Trophoblast cell (in vitro differentiated cells and primary cell): ENCODE measurements at regions not wholly inside any gene's neighbourhood (a gene's known extent, or its start where the extent isn't known, plus 50 kb on each side); places are given as distances from the start of the nearest gene placed in this dataset.

Source experiments
- DNase-seq, 2 donors: peaks; one replicate each; pipeline ENCODE4 v3.0.0-alpha.2; 2016
- H2AFZ ChIP-seq: 2 replicates; pipeline ENCODE4 v1.6.1; 2013; ENCODE audit warnings: low read length, moderate library complexity, mild to moderate bottlenecking; ENCODE audit not compliant: insufficient read depth, poor library complexity
- H2AK5ac ChIP-seq: 2 replicates; pipeline ENCODE4 v1.6.1; 2013; ENCODE audit warnings: mild to moderate bottlenecking, low read length
- H2BK120ac ChIP-seq: 2 replicates; pipeline ENCODE4 v1.6.1; 2013; ENCODE audit warnings: low read length, mild to moderate bottlenecking, moderate library complexity; ENCODE audit not compliant: insufficient read depth, poor library complexity
- H2BK12ac ChIP-seq: 2 replicates; pipeline ENCODE4 v1.6.1; 2013; ENCODE audit warnings: mild to moderate bottlenecking, low read length, moderate library complexity
- H2BK5ac ChIP-seq: 2 replicates; pipeline ENCODE4 v1.6.1; 2013; ENCODE audit warnings: low read length, low read depth, moderate library complexity, mild to moderate bottlenecking; ENCODE audit not compliant: poor library complexity
- H3K14ac ChIP-seq: 2 replicates; pipeline ENCODE4 v1.6.1; 2013; ENCODE audit warnings: mild to moderate bottlenecking, low read length
- H3K18ac ChIP-seq: 2 replicates; pipeline ENCODE4 v1.6.1; 2013; ENCODE audit warnings: mild to moderate bottlenecking, low read length
- H3K23ac ChIP-seq: 2 replicates; pipeline ENCODE4 v1.6.1; 2013; ENCODE audit warnings: low read length
- H3K27ac ChIP-seq: 2 replicates; pipeline ENCODE4 v1.5.1; 2013; ENCODE audit warnings: low read depth, mild to moderate bottlenecking, inconsistent platforms, low read length, moderate library complexity
- H3K27me3 ChIP-seq: 2 replicates; pipeline ENCODE4 v1.6.1; 2013; ENCODE audit warnings: inconsistent platforms, mild to moderate bottlenecking, low read length, moderate library complexity; ENCODE audit not compliant: insufficient read depth
- H3K36me3 ChIP-seq, 2 experiments: 1 replicate in 1 of 2; 2 replicates in 1 of 2; pipeline ENCODE4 v1.6.1; 2013; ENCODE audit warnings: low read length in 2 of 2, mild to moderate bottlenecking in 2 of 2, moderate library complexity in 1 of 2; ENCODE audit not compliant: insufficient read depth in 2 of 2, control insufficient read depth in 1 of 2
- H3K4ac ChIP-seq: 2 replicates; pipeline ENCODE4 v1.6.1; 2013; ENCODE audit warnings: low read depth, mild to moderate bottlenecking, low read length, moderate library complexity
- H3K4me1 ChIP-seq, 2 experiments: 1 replicate in 1 of 2; 2 replicates in 1 of 2; pipeline ENCODE4 v1.6.1; 2013; ENCODE audit warnings: low read length in 2 of 2, mild to moderate bottlenecking in 2 of 2, moderate library complexity in 1 of 2; ENCODE audit not compliant: insufficient read depth in 2 of 2, control insufficient read depth in 1 of 2
- H3K4me2 ChIP-seq: 2 replicates; pipeline ENCODE4 v1.6.1; 2013; ENCODE audit warnings: inconsistent platforms, mild to moderate bottlenecking, low read length, moderate library complexity
- H3K4me3 ChIP-seq: 2 replicates; pipeline ENCODE4 v1.5.1; 2013; ENCODE audit warnings: mild to moderate bottlenecking, low read depth, low read length, inconsistent platforms
- H3K79me1 ChIP-seq: one replicate; pipeline ENCODE4 v1.6.1; 2013; ENCODE audit warnings: low read length
- H3K79me2 ChIP-seq: 2 replicates; pipeline ENCODE4 v1.6.1; 2013; ENCODE audit warnings: low read length, mild to moderate bottlenecking; ENCODE audit not compliant: control insufficient read depth, insufficient read depth, poor library complexity
- H3K9ac ChIP-seq: 2 replicates; pipeline ENCODE4 v1.6.1; 2013; ENCODE audit warnings: mild to moderate bottlenecking, low read length
- H3K9me3 ChIP-seq: 2 replicates; pipeline ENCODE4 v1.6.1; 2013; ENCODE audit warnings: low read depth, mild to moderate bottlenecking, control low read depth, inconsistent platforms, low read length; ENCODE audit not compliant: insufficient read depth
- H4K12ac ChIP-seq: 2 replicates; pipeline ENCODE4 v1.6.1; 2013; ENCODE audit warnings: low read depth, mild to moderate bottlenecking, low read length, moderate library complexity
- H4K8ac ChIP-seq: 2 replicates; pipeline ENCODE4 v1.6.1; 2013; ENCODE audit warnings: low read depth, mild to moderate bottlenecking, low read length, moderate library complexity
- H4K91ac ChIP-seq: one replicate; pipeline ENCODE4 v1.6.1; 2013; ENCODE audit warnings: low read depth, mild to moderate bottlenecking, low read length, moderate library complexity
- WGBS: extraction: QIAGEN DNeasy Blood & Tissue Kit; methylation state at CpG from one replicate; pipeline ENCODE4 v1.1.7; 2013; ENCODE audit warnings: missing lambda C conversion rate; ENCODE audit not compliant: insufficient read length, insufficient coverage; ENCODE audit errors: extremely low coverage; 5-methylcytosine and 5-hydroxymethylcytosine counted together

DNA sequence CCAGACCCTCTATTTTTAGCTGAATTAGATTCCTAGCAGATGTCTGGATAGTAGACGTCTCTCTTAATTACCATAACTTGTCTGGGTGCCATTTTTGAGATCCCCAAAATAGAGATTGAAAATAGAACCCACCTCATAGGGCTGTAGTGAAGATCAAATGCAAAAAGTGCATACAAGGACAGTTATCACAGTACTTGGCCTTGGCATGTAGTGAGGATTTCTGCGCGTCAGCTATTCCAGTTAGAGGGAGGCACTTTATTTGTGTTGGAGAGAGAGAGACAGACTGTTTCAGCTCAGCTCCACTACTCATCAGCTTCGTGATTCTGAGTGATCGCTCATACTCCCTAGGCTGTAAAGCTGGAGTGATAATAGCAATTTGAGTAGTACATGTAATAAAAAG is 59.6 kb upstream of the CDH13 start:
- H3K27ac ChIP-seq, result no peak overlapping the region
- no peak overlapping the region for H3K14ac ChIP-seq
- no peak overlapping the region for H4K12ac ChIP-seq
- no peak overlapping the region for H3K18ac ChIP-seq
- H4K91ac ChIP-seq, result no peak overlapping the region
- H3K9ac ChIP-seq, result no peak overlapping the region
- no peak overlapping the region for H3K4ac ChIP-seq
- no peaks in the 10 kb centered on the region for H3K79me1 ChIP-seq
- no CpG with 5 or more reads among the region's 5 CpGs for WGBS
- H3K79me2 ChIP-seq, result no peaks in the 10 kb centered on the region
- DNase-seq, result no peak
- no peak overlapping the region for H4K8ac ChIP-seq
- H3K36me3 ChIP-seq, result no peaks in the 10 kb centered on the region
- H2BK120ac ChIP-seq, result no peak overlapping the region
- H3K23ac ChIP-seq, result no peak overlapping the region
- H3K9me3 ChIP-seq, result no peaks in the 10 kb centered on the region
- no peaks in the 10 kb centered on the region for H3K27me3 ChIP-seq
- no peaks in the 10 kb centered on the region for H3K4me1 ChIP-seq
- H3K4me3 ChIP-seq, result no peak overlapping the region
- no peak overlapping the region for H2AFZ ChIP-seq
- H2BK5ac ChIP-seq, result no peak overlapping the region
- no peak overlapping the region for H2AK5ac ChIP-seq
- H3K4me2 ChIP-seq, result no peak overlapping the region
- H2BK12ac ChIP-seq, result no peak overlapping the region

DNA sequence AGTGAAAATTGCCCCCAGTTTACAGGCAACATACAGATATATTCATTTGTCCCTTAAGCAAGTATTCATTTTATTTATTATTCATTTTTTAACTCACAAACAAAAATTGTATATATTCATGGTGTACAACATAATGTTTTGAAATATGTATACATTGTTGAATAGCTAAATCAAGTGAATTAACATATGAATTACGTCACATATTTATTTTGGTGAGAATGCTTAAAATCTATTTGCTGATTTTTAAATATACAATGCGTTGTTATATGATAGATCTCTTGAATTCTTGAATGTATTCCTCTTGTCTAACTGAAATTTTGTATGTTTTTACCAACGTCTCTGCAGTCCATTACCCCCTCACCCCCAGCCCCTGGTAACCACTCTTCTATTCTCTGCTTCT is 63.4 kb upstream of the CDH13 start:
- H3K9ac ChIP-seq, result no peak overlapping the region
- no peak overlapping the region for H3K4me2 ChIP-seq
- H3K9me3 ChIP-seq, result no peaks in the 10 kb centered on the region
- no peaks in the 10 kb centered on the region for H3K36me3 ChIP-seq
- H3K27ac ChIP-seq, result no peak overlapping the region
- no peak for DNase-seq
- no peak overlapping the region for H4K12ac ChIP-seq
- no peak overlapping the region for H3K14ac ChIP-seq
- no peak overlapping the region for H2BK12ac ChIP-seq
- no peak overlapping the region for H2BK5ac ChIP-seq
- H2AFZ ChIP-seq, result no peak overlapping the region
- H3K4me1 ChIP-seq, result no peaks in the 10 kb centered on the region
- no peak overlapping the region for H4K8ac ChIP-seq
- no peak overlapping the region for H2AK5ac ChIP-seq
- no peak overlapping the region for H2BK120ac ChIP-seq
- no peak overlapping the region for H3K4ac ChIP-seq
- no peak overlapping the region for H3K23ac ChIP-seq
- no peaks in the 10 kb centered on the region for H3K79me1 ChIP-seq
- H3K18ac ChIP-seq, result no peak overlapping the region
- H3K79me2 ChIP-seq, result no peaks in the 10 kb centered on the region
- H4K91ac ChIP-seq, result no peak overlapping the region
- no peaks in the 10 kb centered on the region for H3K27me3 ChIP-seq
- WGBS, result no CpG with 5 or more reads among the region's 3 CpGs
- no peak overlapping the region for H3K4me3 ChIP-seq

DNA sequence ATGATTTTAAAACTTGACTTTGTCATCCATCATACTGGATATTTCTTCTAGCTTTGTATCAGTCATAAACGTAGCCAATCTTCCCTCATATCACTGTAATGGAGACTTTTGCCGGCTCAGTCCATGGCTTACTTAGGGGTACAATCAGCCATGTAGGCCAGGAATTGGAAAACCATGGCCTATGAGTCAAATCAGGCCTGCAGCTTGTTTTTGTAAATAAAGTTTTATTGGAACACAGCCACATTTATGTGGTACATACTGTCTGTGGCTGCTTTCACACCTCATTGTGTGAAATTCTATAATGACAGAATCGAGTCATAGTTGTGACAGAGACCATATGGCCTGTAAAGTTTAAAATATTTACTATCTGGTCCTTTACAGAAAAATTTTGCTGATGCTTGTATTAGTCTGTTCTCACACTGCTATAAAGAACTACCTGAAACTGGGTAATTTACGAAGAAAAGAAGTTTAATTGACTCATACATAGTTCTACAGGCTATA is 64.5 kb upstream of the CDH13 start:
- no peaks in the 10 kb centered on the region for H3K4me1 ChIP-seq
- no CpG with 5 or more reads among the region's 4 CpGs for WGBS
- no peak overlapping the region for H3K27ac ChIP-seq
- no peak overlapping the region for H3K18ac ChIP-seq
- no peaks in the 10 kb centered on the region for H3K9me3 ChIP-seq
- no peaks in the 10 kb centered on the region for H3K79me1 ChIP-seq
- H3K9ac ChIP-seq, result no peak overlapping the region
- H2AK5ac ChIP-seq, result no peak overlapping the region
- H2AFZ ChIP-seq, result no peak overlapping the region
- no peak overlapping the region for H4K91ac ChIP-seq
- no peaks in the 10 kb centered on the region for H3K79me2 ChIP-seq
- no peak overlapping the region for H2BK12ac ChIP-seq
- H3K4me3 ChIP-seq, result no peak overlapping the region
- no peaks in the 10 kb centered on the region for H3K36me3 ChIP-seq
- no peaks in the 10 kb centered on the region for H3K27me3 ChIP-seq
- no peak for DNase-seq
- no peak overlapping the region for H4K12ac ChIP-seq
- no peak overlapping the region for H3K14ac ChIP-seq
- no peak overlapping the region for H4K8ac ChIP-seq
- no peak overlapping the region for H2BK120ac ChIP-seq
- no peak overlapping the region for H2BK5ac ChIP-seq
- H3K4me2 ChIP-seq, result no peak overlapping the region
- no peak overlapping the region for H3K4ac ChIP-seq
- H3K23ac ChIP-seq, result no peak overlapping the region

DNA sequence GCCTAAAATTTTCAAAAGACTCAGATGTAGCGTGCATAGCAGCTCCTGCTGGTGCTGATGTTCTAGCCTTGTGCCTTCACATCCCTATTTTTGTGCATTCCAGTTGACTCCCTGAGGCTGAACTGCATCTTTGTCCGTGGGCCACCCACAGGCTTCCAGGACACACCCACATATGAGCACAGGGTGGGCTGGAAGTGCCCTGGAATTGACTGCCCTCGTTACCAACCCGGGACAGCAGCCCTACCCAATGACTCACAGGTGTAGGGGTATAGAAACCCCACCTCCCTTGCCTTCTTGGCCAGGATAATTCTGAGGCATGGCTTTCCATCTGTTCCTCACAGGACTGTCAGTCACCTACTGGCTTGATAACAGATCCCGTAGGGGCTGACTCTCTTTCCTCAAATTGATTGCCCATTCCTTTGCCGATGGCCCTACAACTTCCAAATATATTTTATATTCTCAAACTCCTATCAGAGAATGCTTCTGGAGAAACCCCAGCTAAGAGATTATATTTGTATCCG is 65.9 kb upstream of the CDH13 start:
- no peaks in the 10 kb centered on the region for H3K36me3 ChIP-seq
- no peak overlapping the region for H4K12ac ChIP-seq
- no peak overlapping the region for H3K9ac ChIP-seq
- no peak overlapping the region for H4K91ac ChIP-seq
- H3K23ac ChIP-seq, result peak overlapping the region; percentile 12
- no peak overlapping the region for H2AK5ac ChIP-seq
- WGBS, result no CpG with 5 or more reads among the region's 7 CpGs
- no peak overlapping the region for H3K4me3 ChIP-seq
- no peak overlapping the region for H2AFZ ChIP-seq
- H3K9me3 ChIP-seq, result no peaks in the 10 kb centered on the region
- no peak overlapping the region for H3K4ac ChIP-seq
- no peaks in the 10 kb centered on the region for H3K79me2 ChIP-seq
- H3K27ac ChIP-seq, result no peak overlapping the region
- H3K4me2 ChIP-seq, result no peak overlapping the region
- H3K18ac ChIP-seq, result no peak overlapping the region
- H2BK120ac ChIP-seq, result no peak overlapping the region
- no peaks in the 10 kb centered on the region for H3K4me1 ChIP-seq
- no peaks in the 10 kb centered on the region for H3K27me3 ChIP-seq
- H3K14ac ChIP-seq, result no peak overlapping the region
- DNase-seq, result no peak
- no peak overlapping the region for H2BK12ac ChIP-seq
- H3K79me1 ChIP-seq, result no peaks in the 10 kb centered on the region
- no peak overlapping the region for H4K8ac ChIP-seq
- H2BK5ac ChIP-seq, result no peak overlapping the region
